Keratinocyte (primary cell): ENCODE measurements at regions not wholly inside any gene's neighbourhood (a gene's known extent, or its start where the extent isn't known, plus 50 kb on each side); places are given as distances from the start of the nearest gene placed in this dataset.

Source experiments
- DNase-seq: peaks from one replicate; pipeline ENCODE4 v3.0.0-alpha.2; 2011; ENCODE audit warnings: low read depth, missing footprints, low spot score
- FAIRE-seq: peaks from 2 replicates; lab custom pipeline; 2011; peaks lifted over from hg19 to GRCh38; lab: Jason Lieb, UNC
- H2AFZ ChIP-seq: 2 replicates; pipeline ENCODE4 v1.6.0; 2012; ENCODE audit warnings: low read length, control low read depth, inconsistent platforms; ENCODE audit not compliant: control insufficient read depth
- H3K27ac ChIP-seq: 2 replicates; pipeline ENCODE4 v1.5.1; 2011; ENCODE audit warnings: low read length; ENCODE audit not compliant: control insufficient read depth, insufficient read depth
- H3K27me3 ChIP-seq: 3 replicates; pipeline ENCODE4 v1.6.0; 2011; ENCODE audit warnings: low read length; ENCODE audit not compliant: control insufficient read depth, insufficient read depth; ENCODE audit errors: extremely low read depth
- H3K36me3 ChIP-seq, 2 experiments: 2 replicates in 1 of 2; 3 replicates in 1 of 2; pipeline ENCODE4 v1.5.1; 2011; ENCODE audit warnings: low read length in 2 of 2, mild to moderate bottlenecking in 1 of 2; ENCODE audit not compliant: control insufficient read depth in 2 of 2, insufficient read depth in 2 of 2; ENCODE audit errors: extremely low read depth in 1 of 2
- H3K4me1 ChIP-seq: 3 replicates; pipeline ENCODE4 v1.5.1; 2011; ENCODE audit warnings: low read length; ENCODE audit not compliant: control insufficient read depth, insufficient read depth; ENCODE audit errors: extremely low read depth
- H3K4me2 ChIP-seq: 3 replicates; pipeline ENCODE4 v1.6.0; 2011; ENCODE audit warnings: low read depth, low read length; ENCODE audit not compliant: control insufficient read depth, insufficient read depth; ENCODE audit errors: extremely low read depth
- H3K4me3 ChIP-seq, 3 experiments: fragments of 200-600 bp in 1 of 3; sonication (generic) in 1 of 3; 2 replicates in 2 of 3; 3 replicates in 1 of 3; pipeline ENCODE4 v1.5.1; 2011 to 2016; ENCODE audit warnings: low read length in 3 of 3, mild to moderate bottlenecking in 3 of 3, control low read depth in 2 of 3, inconsistent platforms in 1 of 3, low read depth in 1 of 3, mixed read lengths in 1 of 3, mixed run types in 1 of 3, moderate library complexity in 1 of 3; ENCODE audit not compliant: control insufficient read depth in 2 of 3, insufficient read depth in 2 of 3; ENCODE audit errors: extremely low read depth in 1 of 3
- H3K79me2 ChIP-seq: 2 replicates; pipeline ENCODE4 v1.6.0; 2012; ENCODE audit warnings: low read length; ENCODE audit not compliant: control insufficient read depth, insufficient read depth
- H3K9ac ChIP-seq: 3 replicates; pipeline ENCODE4 v1.6.0; 2011; ENCODE audit warnings: low read length; ENCODE audit not compliant: control insufficient read depth, insufficient read depth; ENCODE audit errors: extremely low read depth
- H3K9me1 ChIP-seq: 3 replicates; pipeline ENCODE4 v1.6.0; 2011; ENCODE audit warnings: low read length; ENCODE audit not compliant: control insufficient read depth, insufficient read depth; ENCODE audit errors: extremely low read depth
- H3K9me3 ChIP-seq: 2 replicates; pipeline ENCODE4 v1.5.1; 2012; ENCODE audit warnings: low read depth, low read length; ENCODE audit not compliant: control insufficient read depth
- H4K20me1 ChIP-seq: 3 replicates; pipeline ENCODE4 v1.6.0; 2011; ENCODE audit warnings: low read length; ENCODE audit not compliant: control insufficient read depth, insufficient read depth; ENCODE audit errors: extremely low read depth
- EZH2 ChIP-seq: IDR thresholded peaks from one replicate; pipeline ENCODE4 v1.6.1; 2012; ENCODE audit warnings: inconsistent platforms, mild to moderate bottlenecking, low read length, moderate library complexity
- dilution Hi-C: fragments of 300-500 bp; cut with MboI; formaldehyde crosslinking; loops from one replicate; pipeline ENCODE4 v1.7.0; 2020; ENCODE audit warnings: low sequenced_read_pairs; ENCODE audit not compliant: extremely low pct_ligation_motif_present
- TF ChIP-seq, protein P1 (sequence below), 3 experiments: IDR thresholded peaks in 1 of 3; conservative IDR thresholded peaks in 1 of 3; optimal IDR thresholded peaks in 1 of 3; 2 replicates in 2 of 3; 3 replicates in 1 of 3; pipeline versions ENCODE3 to v1.5.1; 2011; ENCODE audit warnings: low read length in 3 of 3, mild to moderate bottlenecking in 3 of 3, moderate library complexity in 2 of 3, control low read depth in 1 of 3, inconsistent platforms in 1 of 3; ENCODE audit not compliant: insufficient read depth in 2 of 3; ENCODE audit errors: extremely low read depth in 1 of 3

- Histone ChIP-seq H3K4me3 (no peak overlapping the region), H3K4me1 (peaks cover 12% of the 10 kb centered on the region), H3K79me2 (no peaks in the 10 kb centered on the region), H3K4me2 (no peak overlapping the region), H3K27ac (no peak overlapping the region), H3K9me3 (peaks cover 2% of the 10 kb centered on the region), H3K27me3 (no peaks in the 10 kb centered on the region), H2AFZ (no peak overlapping the region), H4K20me1 (no peaks in the 10 kb centered on the region), H3K9ac (no peak overlapping the region), H3K9me1 (no peaks in the 10 kb centered on the region), H3K36me3 (no peaks in the 10 kb centered on the region)
- dilution Hi-C loops = no loop called here
- DNase-seq (no peak), FAIRE-seq (no peak)
- no peak for TF ChIP-seq EZH2
- TF ChIP-seq, protein P1, sequence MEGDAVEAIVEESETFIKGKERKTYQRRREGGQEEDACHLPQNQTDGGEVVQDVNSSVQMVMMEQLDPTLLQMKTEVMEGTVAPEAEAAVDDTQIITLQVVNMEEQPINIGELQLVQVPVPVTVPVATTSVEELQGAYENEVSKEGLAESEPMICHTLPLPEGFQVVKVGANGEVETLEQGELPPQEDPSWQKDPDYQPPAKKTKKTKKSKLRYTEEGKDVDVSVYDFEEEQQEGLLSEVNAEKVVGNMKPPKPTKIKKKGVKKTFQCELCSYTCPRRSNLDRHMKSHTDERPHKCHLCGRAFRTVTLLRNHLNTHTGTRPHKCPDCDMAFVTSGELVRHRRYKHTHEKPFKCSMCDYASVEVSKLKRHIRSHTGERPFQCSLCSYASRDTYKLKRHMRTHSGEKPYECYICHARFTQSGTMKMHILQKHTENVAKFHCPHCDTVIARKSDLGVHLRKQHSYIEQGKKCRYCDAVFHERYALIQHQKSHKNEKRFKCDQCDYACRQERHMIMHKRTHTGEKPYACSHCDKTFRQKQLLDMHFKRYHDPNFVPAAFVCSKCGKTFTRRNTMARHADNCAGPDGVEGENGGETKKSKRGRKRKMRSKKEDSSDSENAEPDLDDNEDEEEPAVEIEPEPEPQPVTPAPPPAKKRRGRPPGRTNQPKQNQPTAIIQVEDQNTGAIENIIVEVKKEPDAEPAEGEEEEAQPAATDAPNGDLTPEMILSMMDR (optimal IDR thresholded peaks at IDR 0.05 in 1 of 3, IDR thresholded peaks at IDR 0.05 in 1 of 3, conservative IDR thresholded peaks at IDR 0.05 in 1 of 3; ENCODE audit: extremely low read depth in 1 of 3, insufficient read depth in 2 of 3, low read length in 3 of 3) = no peak
These were observed 94.9 kb downstream of the RASSF10 start for GRCh38 chr11:13103962-13104554.

GRCh38 chr11:13104619-13105236 lies 95.6 kb downstream of the RASSF10 start:
- dilution Hi-C loops = no loop called here
- H2AFZ ChIP-seq = no peak overlapping the region
- H3K4me1 ChIP-seq = peaks cover 16% of the 10 kb centered on the region
- no peak overlapping the region for H3K4me2 ChIP-seq
- H3K79me2 ChIP-seq = no peaks in the 10 kb centered on the region
- no peak overlapping the region for H3K9ac ChIP-seq
- no peak for TF ChIP-seq EZH2
- TF ChIP-seq, protein P1 (optimal IDR thresholded peaks at IDR 0.05 in 1 of 3, IDR thresholded peaks at IDR 0.05 in 1 of 3, conservative IDR thresholded peaks at IDR 0.05 in 1 of 3; ENCODE audit: extremely low read depth in 1 of 3, insufficient read depth in 2 of 3, low read length in 3 of 3) = no peak
- peaks cover 3% of the 10 kb centered on the region for H3K9me3 ChIP-seq
- no peaks in the 10 kb centered on the region for H3K36me3 ChIP-seq
- no peak for FAIRE-seq
- H3K4me3 ChIP-seq = no peak overlapping the region
- no peaks in the 10 kb centered on the region for H3K27me3 ChIP-seq
- H4K20me1 ChIP-seq = no peaks in the 10 kb centered on the region
- H3K27ac ChIP-seq = no peak overlapping the region
- DNase-seq = no peak
- H3K9me1 ChIP-seq = no peaks in the 10 kb centered on the region
